RWPE1 (cell line): ENCODE measurements at regions not wholly inside any gene's neighbourhood (a gene's known extent, or its start where the extent isn't known, plus 50 kb on each side); places are given as distances from the start of the nearest gene placed in this dataset.

Source experiments
- CTCF ChIA-PET: fragments of 350-600 bp; sonication (Branson Sonifier 250); formaldehyde crosslinking; extraction: SDS; loops from one replicate; lab custom pipeline; 2021; lab: Yijun Ruan, JAX
- POLR2A ChIA-PET: fragments of 400-600 bp; formaldehyde crosslinking; extraction: SDS; loops from one replicate; lab custom pipeline; 2020; ENCODE audit warnings: antibody characterized with exemption; ENCODE audit not compliant: low non-redundant PET; lab: Yijun Ruan, JAX
- DNase-seq: peaks from one replicate; pipeline ENCODE4 v3.0.0; 2012; ENCODE audit warnings: low spot score
- H3K27ac ChIP-seq: fragments of 450-650 bp; 2 replicates; pipeline ENCODE4 v1.5.1; 2017
- TF ChIP-seq, protein P1 (sequence below): fragments of 450-650 bp; conservative IDR thresholded peaks from 2 replicates; pipeline ENCODE4 v1.5.1; 2017; ENCODE audit warnings: low read depth, mild to moderate bottlenecking

DNA sequence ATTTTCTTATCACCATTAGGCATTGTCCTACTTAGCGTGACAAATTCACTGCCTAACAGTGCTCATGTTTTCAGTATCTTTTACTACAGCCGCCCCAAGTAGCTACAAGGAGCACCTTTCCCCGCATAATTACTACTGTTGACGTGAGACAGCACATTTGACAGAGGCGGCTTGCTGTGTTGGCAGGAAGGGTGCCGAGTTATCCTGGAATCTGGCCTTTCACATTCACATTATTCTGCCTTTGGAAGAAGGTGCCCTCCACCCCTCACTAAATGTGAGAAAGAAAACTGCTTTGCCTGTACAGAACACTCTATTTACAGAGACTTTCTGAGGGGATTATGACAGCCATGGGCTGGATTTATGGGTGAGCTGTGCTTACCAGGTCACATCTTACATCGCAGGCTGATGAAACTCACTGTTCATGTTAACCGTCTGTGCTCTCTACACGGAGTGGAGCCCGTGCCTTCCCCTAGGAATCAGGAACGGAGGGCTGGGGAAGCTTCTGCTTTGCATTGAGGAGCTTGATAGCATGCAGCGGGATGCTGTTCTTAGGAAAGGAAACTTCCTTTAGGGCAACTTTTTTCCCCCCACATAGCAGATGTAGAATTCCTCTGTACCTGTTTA, 148.0 kb upstream of the ZRANB2 start:
- DNase-seq, result no peak
- no peak overlapping the region for H3K27ac ChIP-seq
- ChIA-PET CTCF (no interaction called here), POLR2A (no interaction called here)
- TF ChIP-seq, protein P1, sequence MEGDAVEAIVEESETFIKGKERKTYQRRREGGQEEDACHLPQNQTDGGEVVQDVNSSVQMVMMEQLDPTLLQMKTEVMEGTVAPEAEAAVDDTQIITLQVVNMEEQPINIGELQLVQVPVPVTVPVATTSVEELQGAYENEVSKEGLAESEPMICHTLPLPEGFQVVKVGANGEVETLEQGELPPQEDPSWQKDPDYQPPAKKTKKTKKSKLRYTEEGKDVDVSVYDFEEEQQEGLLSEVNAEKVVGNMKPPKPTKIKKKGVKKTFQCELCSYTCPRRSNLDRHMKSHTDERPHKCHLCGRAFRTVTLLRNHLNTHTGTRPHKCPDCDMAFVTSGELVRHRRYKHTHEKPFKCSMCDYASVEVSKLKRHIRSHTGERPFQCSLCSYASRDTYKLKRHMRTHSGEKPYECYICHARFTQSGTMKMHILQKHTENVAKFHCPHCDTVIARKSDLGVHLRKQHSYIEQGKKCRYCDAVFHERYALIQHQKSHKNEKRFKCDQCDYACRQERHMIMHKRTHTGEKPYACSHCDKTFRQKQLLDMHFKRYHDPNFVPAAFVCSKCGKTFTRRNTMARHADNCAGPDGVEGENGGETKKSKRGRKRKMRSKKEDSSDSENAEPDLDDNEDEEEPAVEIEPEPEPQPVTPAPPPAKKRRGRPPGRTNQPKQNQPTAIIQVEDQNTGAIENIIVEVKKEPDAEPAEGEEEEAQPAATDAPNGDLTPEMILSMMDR, result no peak

DNA sequence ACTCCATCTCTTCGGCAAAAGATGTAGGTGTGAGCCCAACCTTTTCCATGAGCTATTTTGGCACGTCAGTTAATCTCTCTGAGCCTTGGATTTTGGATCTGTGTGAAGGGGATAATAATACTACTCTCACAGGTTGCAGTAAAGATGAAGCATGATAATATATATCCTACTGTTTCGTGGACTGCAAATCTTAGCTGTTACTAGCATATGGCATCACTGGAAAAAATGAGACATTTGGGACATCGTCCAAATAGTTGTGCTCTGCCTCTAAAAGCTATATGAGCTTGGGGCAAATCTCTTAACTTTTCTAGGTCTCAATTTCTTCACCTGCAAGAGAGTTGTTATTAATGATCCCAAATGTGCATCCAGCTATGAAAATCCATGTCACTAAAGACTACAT, 147.4 kb upstream of the ZRANB2 start:
- TF ChIP-seq, protein P1, result no peak
- ChIA-PET CTCF (no interaction called here), POLR2A (no interaction called here)
- no peak for DNase-seq
- no peak overlapping the region for H3K27ac ChIP-seq

DNA sequence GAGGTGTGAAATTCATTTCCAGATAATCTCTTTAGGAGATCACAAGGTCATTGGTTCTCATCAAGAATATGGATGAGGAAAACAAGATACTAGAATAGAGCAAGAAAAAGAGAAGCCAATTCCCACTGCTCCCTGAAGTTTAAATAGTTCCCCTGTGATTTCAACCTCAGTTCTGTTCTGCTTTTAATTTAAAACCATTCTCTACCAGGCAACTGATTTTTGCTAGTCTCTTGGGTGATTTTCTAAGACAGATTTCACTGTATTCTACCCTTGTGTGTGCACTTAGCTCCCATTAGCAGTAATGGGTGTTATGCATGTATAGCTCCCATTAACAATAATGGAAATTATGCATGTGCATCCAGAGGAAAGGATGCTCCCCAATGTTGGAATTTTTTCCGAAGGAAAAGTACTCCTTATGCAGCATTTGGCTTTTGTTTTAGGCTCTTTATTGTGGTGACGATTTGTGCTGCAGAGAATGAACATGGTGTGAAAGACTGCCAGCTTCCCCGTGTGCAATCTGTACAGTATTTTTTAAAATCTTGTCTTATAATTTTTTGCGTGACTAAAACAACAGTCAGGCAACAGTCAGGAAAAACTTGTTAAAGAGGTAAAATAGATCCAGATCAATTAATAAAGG, 144.0 kb upstream of the ZRANB2 start:
- CTCF ChIA-PET, result no interaction called here
- TF ChIP-seq, protein P1, result no peak
- H3K27ac ChIP-seq, result no peak overlapping the region
- POLR2A ChIA-PET, result no interaction called here
- DNase-seq, result no peak

DNA sequence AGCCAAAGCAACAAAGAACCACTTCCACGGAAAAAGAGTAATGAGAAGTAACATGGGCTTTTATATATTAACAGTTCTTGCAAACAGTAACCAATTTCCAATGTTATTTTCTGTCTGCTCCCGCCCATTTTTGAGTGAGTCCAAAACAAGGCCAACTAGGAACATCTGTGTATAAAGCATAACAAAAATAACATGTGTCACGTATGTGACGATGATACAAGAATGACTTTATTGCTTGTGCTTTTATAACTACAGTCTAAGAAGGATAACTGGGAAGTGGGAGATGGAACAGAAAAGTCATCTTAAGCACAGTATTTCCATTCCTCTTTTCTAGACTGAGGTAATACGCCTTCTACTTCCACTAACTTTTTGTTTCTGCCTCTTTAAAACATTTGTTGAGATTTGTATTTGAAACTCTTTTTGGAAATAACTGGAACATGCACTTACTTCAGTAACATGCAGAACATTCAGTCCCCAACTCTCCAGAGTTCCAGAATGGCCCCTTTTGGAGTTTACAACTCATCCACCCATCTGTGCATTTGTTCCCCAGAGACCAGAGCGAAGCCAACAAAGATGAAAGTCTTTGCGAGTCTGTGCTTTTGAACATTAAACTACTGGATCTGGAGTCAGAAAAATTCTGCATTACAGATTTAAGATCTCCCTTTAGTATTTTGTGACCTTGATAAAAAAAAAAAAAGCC, 143.0 kb upstream of the ZRANB2 start:
- CTCF ChIA-PET, result no interaction called here
- DNase-seq, result no peak
- POLR2A ChIA-PET, result no interaction called here
- H3K27ac ChIP-seq, result no peak overlapping the region
- TF ChIP-seq, protein P1, result no peak

DNA sequence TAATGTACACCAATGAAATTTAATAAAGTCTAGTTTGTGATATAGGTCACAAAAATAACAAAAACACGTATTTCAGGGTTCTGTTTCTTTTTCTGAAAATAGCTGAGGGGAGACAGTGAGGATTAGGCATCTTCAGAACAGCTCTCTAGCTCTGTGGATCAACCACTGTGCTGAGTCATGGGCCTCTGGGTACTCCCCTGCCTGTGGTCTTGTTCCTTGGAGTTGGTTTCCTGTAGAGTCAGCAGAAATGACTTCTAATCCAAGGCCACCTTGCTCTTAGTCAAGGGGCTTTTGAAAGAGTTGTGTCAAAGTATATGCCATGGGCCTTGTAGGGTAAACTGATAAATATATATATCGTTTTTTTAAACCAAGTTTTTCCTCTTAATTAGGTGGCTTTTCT, 141.8 kb upstream of the ZRANB2 start:
- TF ChIP-seq, protein P1, result no peak
- POLR2A ChIA-PET, result no interaction called here
- no peak overlapping the region for H3K27ac ChIP-seq
- no peak for DNase-seq
- CTCF ChIA-PET, result no interaction called here

DNA sequence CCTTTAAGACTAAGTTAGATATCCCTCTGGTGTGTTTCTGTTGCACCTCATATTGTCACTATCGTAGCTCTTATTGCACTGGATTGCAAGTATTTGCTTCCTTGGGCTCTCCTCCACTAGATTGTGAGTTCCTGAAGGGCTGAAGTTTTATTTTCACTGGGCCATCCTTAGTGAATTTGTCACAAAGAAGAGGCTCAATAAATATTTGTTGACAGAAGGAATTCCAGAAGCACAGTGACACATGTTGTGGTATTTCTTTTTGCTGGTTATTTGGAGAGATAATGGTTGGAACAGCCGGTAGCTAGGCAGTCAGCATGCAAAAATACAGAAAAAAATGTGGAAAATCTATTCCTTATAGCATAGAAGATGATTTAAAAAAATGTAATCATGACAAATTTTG, 129.9 kb upstream of the ZRANB2 start:
- CTCF ChIA-PET, result no interaction called here
- TF ChIP-seq, protein P1, result no peak
- no peak for DNase-seq
- POLR2A ChIA-PET, result no interaction called here
- no peak overlapping the region for H3K27ac ChIP-seq
